ENCODE measurements at regions not wholly inside any gene's neighbourhood (a gene's known extent, or its start where the extent isn't known, plus 50 kb on each side); places are given as distances from the start of the nearest gene placed in this dataset.

GRCh38 chr21:27306791-27307775 lies 340.2 kb upstream of the ADAMTS5 start:
- H3K4me3 ChIP-seq: no peak overlapping the region
- DNase-seq (ENCODE audit: low spot score) (no peak), ATAC-seq (no peak)
- Mint-ChIP-seq H3K27me3 (ENCODE audit: insufficient read depth, low read depth, poor library complexity) (no peaks in the 10 kb centered on the region), H3K4me1 (no peaks in the 10 kb centered on the region), H3K27ac (no peak overlapping the region), H3K36me3 (ENCODE audit: low read depth) (no peaks in the 10 kb centered on the region; the same call in 2 of the 3 replicates), H3K9me3 (peaks cover 6% of the 10 kb centered on the region; the same call in 1 of the 3 replicates), H3K4me3 (no peak overlapping the region)
- no peaks in the 10 kb centered on the region for H3K9me2 ChIP-seq (ENCODE audit: insufficient read depth)
- no peak overlapping the region for H2AFZ ChIP-seq
- H3K27ac ChIP-seq (ENCODE audit: low read depth): no peak overlapping the region
- TF ChIP-seq JUNB (IDR thresholded peaks at IDR 0.05; ENCODE audit: unreplicated experiment): no peak
- no peak for TF ChIP-seq ZNF331 (CRISPR knock-in tag; IDR thresholded peaks at IDR 0.05; ENCODE audit: low read depth)
- no peak for TF ChIP-seq STAT1 (IDR thresholded peaks at IDR 0.05; ENCODE audit: unreplicated experiment)
- no peak for TF ChIP-seq CTCF (conservative IDR thresholded peaks at IDR 0.05; ENCODE audit: low read depth in 2 of 2)
- TF ChIP-seq EZH2phosphoT487 (IDR thresholded peaks at IDR 0.05; ENCODE audit: unreplicated experiment): no peak
- TF ChIP-seq, protein P1, sequence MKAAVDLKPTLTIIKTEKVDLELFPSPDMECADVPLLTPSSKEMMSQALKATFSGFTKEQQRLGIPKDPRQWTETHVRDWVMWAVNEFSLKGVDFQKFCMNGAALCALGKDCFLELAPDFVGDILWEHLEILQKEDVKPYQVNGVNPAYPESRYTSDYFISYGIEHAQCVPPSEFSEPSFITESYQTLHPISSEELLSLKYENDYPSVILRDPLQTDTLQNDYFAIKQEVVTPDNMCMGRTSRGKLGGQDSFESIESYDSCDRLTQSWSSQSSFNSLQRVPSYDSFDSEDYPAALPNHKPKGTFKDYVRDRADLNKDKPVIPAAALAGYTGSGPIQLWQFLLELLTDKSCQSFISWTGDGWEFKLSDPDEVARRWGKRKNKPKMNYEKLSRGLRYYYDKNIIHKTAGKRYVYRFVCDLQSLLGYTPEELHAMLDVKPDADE (IDR thresholded peaks at IDR 0.05): no peak
- no peak for TF ChIP-seq ZNF462 (CRISPR knock-in tag; IDR thresholded peaks at IDR 0.05)
- TF ChIP-seq POLR2AphosphoS5 (IDR thresholded peaks at IDR 0.05; ENCODE audit: low read depth): no peak
- H3K4me2 ChIP-seq: no peak overlapping the region
- H4K20me1 ChIP-seq (replicated peaks; ENCODE audit: insufficient read depth): no peaks in the 10 kb centered on the region
- H3K27me3 ChIP-seq (ENCODE audit: insufficient read depth): no peaks in the 10 kb centered on the region
- H3K4me1 ChIP-seq (ENCODE audit: insufficient read depth): no peaks in the 10 kb centered on the region
- H3K36me3 ChIP-seq (ENCODE audit: insufficient read depth): no peaks in the 10 kb centered on the region; the same call in 1 of the 2 replicates
- no peaks in the 10 kb centered on the region for H3F3A ChIP-seq (replicated peaks; ENCODE audit: low read depth)
- H3K79me2 ChIP-seq (replicated peaks; ENCODE audit: insufficient read depth): no peaks in the 10 kb centered on the region

All from GM23338 (cell line).